ENCODE measurements at regions not wholly inside any gene's neighbourhood (a gene's known extent, or its start where the extent isn't known, plus 50 kb on each side); places are given as distances from the start of the nearest gene placed in this dataset.

DNA sequence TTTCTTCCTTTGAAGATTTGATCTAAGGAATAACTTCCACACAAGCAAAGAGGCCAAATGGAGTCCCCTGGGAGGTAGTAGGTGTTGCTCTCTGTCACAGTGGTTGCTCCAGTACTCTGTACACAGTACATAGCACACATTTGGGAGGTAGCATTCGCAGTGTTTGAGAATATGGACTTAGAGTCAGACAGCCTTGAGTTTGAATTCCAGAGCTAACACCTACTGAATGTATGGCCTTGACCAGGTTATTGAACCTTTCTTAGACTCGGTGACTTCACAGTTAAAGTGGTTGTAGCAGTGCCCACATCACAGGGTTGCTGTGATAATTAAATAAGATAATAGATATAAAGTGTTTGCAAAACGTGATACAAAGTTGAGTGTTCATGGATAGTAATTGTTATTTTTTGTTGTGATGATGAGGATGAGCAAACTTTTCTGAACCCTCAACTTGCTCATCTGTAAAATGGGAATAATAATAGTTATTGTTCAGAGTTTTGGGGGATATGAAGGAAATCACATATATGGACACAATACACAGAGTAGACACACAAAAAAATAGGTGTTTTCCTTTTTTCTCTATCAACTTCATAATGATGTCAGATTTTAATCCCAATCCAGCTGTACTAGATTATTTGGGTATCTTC lies 271.6 kb upstream of the CRY1 start:
- Histone ChIP-seq H3K4me1 (no peaks in the 10 kb centered on the region), H3K36me3 (no peaks in the 10 kb centered on the region), H3K27me3 (ENCODE audit: low read depth) (no peaks in the 10 kb centered on the region), H3K27ac (no peak overlapping the region), H3K4me3 (no peak overlapping the region), H3K9me3 (no peaks in the 10 kb centered on the region)
- TF ChIP-seq, protein P1, sequence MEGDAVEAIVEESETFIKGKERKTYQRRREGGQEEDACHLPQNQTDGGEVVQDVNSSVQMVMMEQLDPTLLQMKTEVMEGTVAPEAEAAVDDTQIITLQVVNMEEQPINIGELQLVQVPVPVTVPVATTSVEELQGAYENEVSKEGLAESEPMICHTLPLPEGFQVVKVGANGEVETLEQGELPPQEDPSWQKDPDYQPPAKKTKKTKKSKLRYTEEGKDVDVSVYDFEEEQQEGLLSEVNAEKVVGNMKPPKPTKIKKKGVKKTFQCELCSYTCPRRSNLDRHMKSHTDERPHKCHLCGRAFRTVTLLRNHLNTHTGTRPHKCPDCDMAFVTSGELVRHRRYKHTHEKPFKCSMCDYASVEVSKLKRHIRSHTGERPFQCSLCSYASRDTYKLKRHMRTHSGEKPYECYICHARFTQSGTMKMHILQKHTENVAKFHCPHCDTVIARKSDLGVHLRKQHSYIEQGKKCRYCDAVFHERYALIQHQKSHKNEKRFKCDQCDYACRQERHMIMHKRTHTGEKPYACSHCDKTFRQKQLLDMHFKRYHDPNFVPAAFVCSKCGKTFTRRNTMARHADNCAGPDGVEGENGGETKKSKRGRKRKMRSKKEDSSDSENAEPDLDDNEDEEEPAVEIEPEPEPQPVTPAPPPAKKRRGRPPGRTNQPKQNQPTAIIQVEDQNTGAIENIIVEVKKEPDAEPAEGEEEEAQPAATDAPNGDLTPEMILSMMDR (IDR thresholded peaks at IDR 0.05): no peak
- no peak for DNase-seq
- intact Hi-C loops (cut with DNase I): no loop called here
- no peak for ATAC-seq

DNA sequence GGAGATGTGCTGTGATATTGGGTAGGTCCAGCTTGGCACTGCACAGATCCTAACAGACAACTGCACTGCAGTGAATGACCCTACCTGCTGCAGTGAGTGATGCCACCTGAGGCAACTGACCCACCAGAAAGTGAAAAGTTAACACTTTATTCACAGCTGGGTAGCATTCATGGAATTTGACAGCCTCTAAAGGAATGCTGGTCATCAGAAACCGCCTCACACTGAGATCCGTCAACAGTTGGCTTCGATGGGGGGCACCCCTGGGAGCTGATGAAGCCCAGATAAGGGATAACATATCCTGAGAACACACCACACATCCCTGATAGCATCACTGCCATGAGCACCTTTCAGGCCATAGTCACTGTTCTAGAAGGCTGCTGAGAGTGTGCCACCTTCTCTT lies 272.4 kb upstream of the CRY1 start:
- no peak overlapping the region for H3K4me3 ChIP-seq
- H3K27me3 ChIP-seq (ENCODE audit: low read depth): no peaks in the 10 kb centered on the region
- TF ChIP-seq, protein P1 (IDR thresholded peaks at IDR 0.05): no peak
- DNase-seq (no peak), ATAC-seq (no peak)
- H3K27ac ChIP-seq: no peak overlapping the region
- no peaks in the 10 kb centered on the region for H3K4me1 ChIP-seq
- no peaks in the 10 kb centered on the region for H3K36me3 ChIP-seq
- no peaks in the 10 kb centered on the region for H3K9me3 ChIP-seq
- intact Hi-C loops (cut with DNase I): no loop called here

DNA sequence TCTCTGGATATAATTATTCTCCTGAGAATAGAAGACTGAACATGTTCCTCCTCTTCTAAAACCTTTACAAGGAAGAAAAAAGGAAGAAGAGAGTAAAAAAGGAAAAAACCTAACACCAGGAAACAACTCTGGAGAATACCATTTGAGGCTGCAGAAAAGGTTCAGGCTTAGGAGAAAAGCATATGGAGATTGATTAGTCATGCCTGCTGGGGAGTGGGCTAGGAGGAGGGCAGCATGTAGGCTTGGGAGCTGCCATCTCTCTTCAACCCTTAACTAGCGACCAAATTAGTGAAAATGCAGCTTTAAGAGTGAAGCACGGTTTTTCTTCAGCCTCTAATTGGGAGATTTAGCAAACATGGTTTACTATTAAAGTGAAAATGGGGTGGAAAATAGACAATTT lies 273.0 kb upstream of the CRY1 start:
- DNase-seq: no peak
- TF ChIP-seq, protein P1 (IDR thresholded peaks at IDR 0.05): no peak
- Histone ChIP-seq H3K4me1 (no peaks in the 10 kb centered on the region), H3K9me3 (no peaks in the 10 kb centered on the region), H3K27me3 (ENCODE audit: low read depth) (no peaks in the 10 kb centered on the region), H3K27ac (no peak overlapping the region), H3K4me3 (no peak overlapping the region), H3K36me3 (no peaks in the 10 kb centered on the region)
- ATAC-seq: no peak
- intact Hi-C loops (cut with DNase I): no loop called here

DNA sequence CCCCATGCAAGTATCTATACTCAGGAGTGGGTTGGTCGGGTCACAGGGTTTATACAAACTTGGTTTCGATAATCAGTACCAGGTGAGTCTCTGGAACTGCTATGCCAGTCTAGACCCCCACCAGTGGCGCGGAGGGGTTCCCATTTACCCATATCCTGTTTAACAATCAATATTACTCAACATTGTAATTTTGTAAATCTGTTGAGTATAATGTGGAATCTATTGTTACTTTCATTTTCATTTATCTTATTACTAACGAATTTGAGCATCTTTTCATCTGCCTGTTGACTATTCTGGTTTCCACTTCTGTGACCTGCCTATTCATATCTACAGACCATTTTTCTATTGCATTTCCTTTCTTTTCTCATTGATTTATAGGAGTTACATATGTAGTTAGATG lies 275.2 kb upstream of the CRY1 start:
- no peak for DNase-seq
- intact Hi-C loops (cut with DNase I): no loop called here
- Histone ChIP-seq H3K9me3 (no peaks in the 10 kb centered on the region), H3K4me3 (no peak overlapping the region), H3K27me3 (ENCODE audit: low read depth) (no peaks in the 10 kb centered on the region), H3K36me3 (no peaks in the 10 kb centered on the region), H3K27ac (no peak overlapping the region), H3K4me1 (no peaks in the 10 kb centered on the region)
- TF ChIP-seq, protein P1 (IDR thresholded peaks at IDR 0.05): no peak
- no peak for ATAC-seq

DNA sequence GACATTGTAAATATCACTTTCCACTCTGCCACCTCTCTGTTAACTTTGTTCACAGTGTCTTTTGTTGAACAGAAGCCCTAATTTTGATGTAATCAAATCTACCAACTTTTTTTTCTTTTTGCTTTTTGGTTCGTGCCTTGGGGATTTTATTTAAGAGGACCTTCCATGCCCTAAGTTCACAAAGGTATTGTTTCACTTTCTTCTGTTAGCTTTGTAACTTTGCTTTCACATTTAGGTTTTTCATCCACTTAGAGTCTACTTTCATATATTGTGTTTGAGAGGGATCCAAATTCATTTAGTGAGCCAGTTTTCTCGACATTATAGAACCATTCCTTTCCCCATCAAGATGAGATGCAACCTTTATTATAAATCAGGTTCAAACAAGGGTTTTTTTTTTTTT lies 275.7 kb upstream of the CRY1 start:
- Histone ChIP-seq H3K36me3 (no peaks in the 10 kb centered on the region), H3K4me3 (no peak overlapping the region), H3K4me1 (no peaks in the 10 kb centered on the region), H3K27me3 (ENCODE audit: low read depth) (no peaks in the 10 kb centered on the region), H3K9me3 (no peaks in the 10 kb centered on the region), H3K27ac (no peak overlapping the region)
- ATAC-seq (no peak), DNase-seq (no peak)
- intact Hi-C loops (cut with DNase I): no loop called here
- TF ChIP-seq, protein P1 (IDR thresholded peaks at IDR 0.05): no peak
